ENCODE measurements at regions not wholly inside any gene's neighbourhood (a gene's known extent, or its start where the extent isn't known, plus 50 kb on each side); places are given as distances from the start of the nearest gene placed in this dataset.

DNA sequence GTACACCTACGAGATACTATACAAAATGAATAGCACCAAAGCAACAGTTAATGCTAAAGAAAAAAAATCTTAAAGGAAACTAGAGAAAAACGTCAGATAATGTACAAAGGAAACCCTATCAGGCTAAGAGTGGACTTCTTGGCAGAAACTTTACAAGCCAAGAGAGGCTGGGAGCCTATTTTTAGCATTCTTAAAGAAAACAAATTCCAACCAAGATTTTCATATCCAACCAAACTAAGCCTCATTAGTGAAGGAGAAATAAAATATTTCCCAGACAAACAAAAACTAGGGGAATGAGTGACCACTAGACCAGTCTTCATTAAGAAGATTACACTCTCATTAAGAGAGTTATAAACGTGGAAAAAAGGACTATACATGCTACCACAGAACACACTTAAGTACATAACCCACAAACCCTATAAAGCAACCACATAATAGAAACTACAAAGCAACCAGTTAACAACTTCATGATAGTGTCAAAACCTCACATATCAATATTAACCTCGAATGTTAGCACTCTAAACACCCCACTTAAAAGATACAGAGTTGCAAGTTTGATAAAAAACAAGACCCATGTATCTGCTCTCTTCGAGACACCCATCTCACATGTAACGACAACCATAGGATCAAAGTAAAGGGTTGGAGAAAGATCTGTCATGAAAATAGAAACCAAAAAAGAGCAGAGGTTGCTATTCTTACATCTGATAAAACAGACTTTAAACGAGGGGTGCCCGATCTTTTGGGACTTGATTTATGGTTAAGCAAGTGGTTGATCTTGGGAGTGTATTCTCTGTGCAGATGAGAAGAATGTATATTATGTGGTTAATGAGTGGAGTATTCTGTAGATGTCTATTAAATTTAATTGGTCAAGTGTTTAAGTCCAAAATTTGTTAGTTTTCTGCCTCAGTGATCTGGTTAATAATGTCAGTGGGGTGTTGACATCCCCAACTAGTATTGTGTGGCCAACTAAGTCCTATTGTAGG, 1301.4 kb downstream of the PLA2G4A start:
- no peaks in the 10 kb centered on the region for H3K27me3 ChIP-seq (ENCODE audit: insufficient read depth, low read length)
- H2BK12ac ChIP-seq (ENCODE audit: low read length): no peak overlapping the region
- no peaks in the 10 kb centered on the region for H3K36me3 ChIP-seq (ENCODE audit: control insufficient read depth in 1 of 2, insufficient read depth in 2 of 2, low read length in 2 of 2)
- H3K79me1 ChIP-seq (ENCODE audit: low read length): no peaks in the 10 kb centered on the region
- DNase-seq: no peak
- H3K4me3 ChIP-seq (ENCODE audit: low read depth, low read length): no peak overlapping the region
- H3K27ac ChIP-seq (ENCODE audit: low read depth, low read length): no peak overlapping the region
- H4K12ac ChIP-seq (ENCODE audit: low read depth, low read length): no peak overlapping the region
- no peak overlapping the region for H4K91ac ChIP-seq (ENCODE audit: low read depth, low read length)
- peaks cover 2 to 3% of the 10 kb centered on the region in 2 experiments for H3K4me1 ChIP-seq (ENCODE audit: control insufficient read depth in 1 of 2, insufficient read depth in 2 of 2, low read length in 2 of 2)
- H4K8ac ChIP-seq (ENCODE audit: low read depth, low read length): no peak overlapping the region
- H2BK5ac ChIP-seq (ENCODE audit: low read depth, low read length, poor library complexity): no peak overlapping the region
- no peak overlapping the region for H3K9ac ChIP-seq (ENCODE audit: low read length)
- no peak overlapping the region for H3K18ac ChIP-seq (ENCODE audit: low read length)
- H3K23ac ChIP-seq (ENCODE audit: low read length): no peak overlapping the region
- no peak overlapping the region for H3K4me2 ChIP-seq (ENCODE audit: low read length)
- no CpG with 5 or more reads among the region's 8 CpGs for WGBS (ENCODE audit: extremely low coverage, insufficient coverage, insufficient read length)
- H2BK120ac ChIP-seq (ENCODE audit: insufficient read depth, low read length, poor library complexity): no peak overlapping the region
- H3K9me3 ChIP-seq (ENCODE audit: insufficient read depth, low read depth, low read length): no peaks in the 10 kb centered on the region
- H2AK5ac ChIP-seq (ENCODE audit: low read length): no peak overlapping the region
- H3K4ac ChIP-seq (ENCODE audit: low read depth, low read length): no peak overlapping the region
- no peak overlapping the region for H3K14ac ChIP-seq (ENCODE audit: low read length)
- H3K79me2 ChIP-seq (ENCODE audit: control insufficient read depth, insufficient read depth, low read length, poor library complexity): no peaks in the 10 kb centered on the region
- no peak overlapping the region for H2AFZ ChIP-seq (ENCODE audit: insufficient read depth, low read length, poor library complexity)

DNA sequence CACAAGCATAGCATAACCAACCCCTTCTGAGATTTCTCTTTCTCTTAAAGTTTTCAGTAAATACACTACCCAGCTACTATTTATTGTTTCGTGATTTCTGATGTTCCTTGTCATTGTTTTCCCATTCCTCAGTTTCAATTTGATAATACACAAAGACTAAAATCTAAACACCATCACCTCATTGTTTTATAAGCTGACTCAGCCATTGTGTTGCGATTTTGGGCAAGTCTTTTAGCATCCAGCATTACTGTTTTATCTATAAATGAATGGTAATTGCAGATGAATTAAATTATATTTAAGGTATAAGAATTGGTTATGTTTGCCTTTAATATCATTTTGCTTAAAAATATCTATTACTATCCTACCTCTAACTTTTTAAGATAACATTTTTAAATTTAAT, 1308.5 kb downstream of the PLA2G4A start:
- Histone ChIP-seq H3K36me3 (ENCODE audit: control insufficient read depth in 1 of 2, insufficient read depth in 2 of 2, low read length in 2 of 2) (no peaks in the 10 kb centered on the region), H3K9ac (ENCODE audit: low read length) (no peak overlapping the region), H3K14ac (ENCODE audit: low read length) (no peak overlapping the region), H2BK120ac (ENCODE audit: insufficient read depth, low read length, poor library complexity) (no peak overlapping the region), H2BK12ac (ENCODE audit: low read length) (no peak overlapping the region), H3K27ac (ENCODE audit: low read depth, low read length) (no peak overlapping the region), H3K79me2 (ENCODE audit: control insufficient read depth, insufficient read depth, low read length, poor library complexity) (no peaks in the 10 kb centered on the region), H3K4me3 (ENCODE audit: low read depth, low read length) (no peak overlapping the region), H4K91ac (ENCODE audit: low read depth, low read length) (no peak overlapping the region), H3K9me3 (ENCODE audit: insufficient read depth, low read depth, low read length) (no peaks in the 10 kb centered on the region), H3K4me1 (ENCODE audit: control insufficient read depth in 1 of 2, insufficient read depth in 2 of 2, low read length in 2 of 2) (no peaks in the 10 kb centered on the region), H3K18ac (ENCODE audit: low read length) (no peak overlapping the region), H3K27me3 (ENCODE audit: insufficient read depth, low read length) (no peaks in the 10 kb centered on the region), H3K79me1 (ENCODE audit: low read length) (no peaks in the 10 kb centered on the region), H3K4ac (ENCODE audit: low read depth, low read length) (no peak overlapping the region), H2BK5ac (ENCODE audit: low read depth, low read length, poor library complexity) (no peak overlapping the region), H4K12ac (ENCODE audit: low read depth, low read length) (no peak overlapping the region), H2AK5ac (ENCODE audit: low read length) (no peak overlapping the region), H2AFZ (ENCODE audit: insufficient read depth, low read length, poor library complexity) (no peak overlapping the region), H3K23ac (ENCODE audit: low read length) (no peak overlapping the region), H3K4me2 (ENCODE audit: low read length) (no peak overlapping the region), H4K8ac (ENCODE audit: low read depth, low read length) (no peak overlapping the region)
- no CpG with 5 or more reads among the region's 2 CpGs for WGBS (ENCODE audit: extremely low coverage, insufficient coverage, insufficient read length)
- no peak for DNase-seq

DNA sequence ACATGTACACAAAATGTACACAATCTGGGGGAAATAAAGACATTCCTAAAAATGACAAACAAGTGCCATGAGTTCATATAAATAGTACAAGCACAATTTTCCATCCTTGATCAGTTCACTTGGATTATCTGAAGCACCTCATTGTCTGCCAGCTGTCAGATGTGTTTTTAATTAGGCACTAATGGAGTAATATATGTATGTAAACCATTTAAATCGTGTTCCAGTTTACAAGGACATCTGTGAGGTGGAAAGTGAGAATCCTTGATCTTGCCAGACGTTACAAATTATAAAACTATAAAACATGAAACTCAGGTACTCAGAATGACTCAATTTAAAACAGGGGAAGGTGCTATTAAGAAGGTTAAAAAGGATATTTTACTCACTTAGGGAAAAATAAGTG, 1312.2 kb downstream of the PLA2G4A start:
- DNase-seq: no peak
- H3K4ac ChIP-seq (ENCODE audit: low read depth, low read length): no peak overlapping the region
- no peak overlapping the region for H2BK120ac ChIP-seq (ENCODE audit: insufficient read depth, low read length, poor library complexity)
- H3K23ac ChIP-seq (ENCODE audit: low read length): no peak overlapping the region
- H3K4me3 ChIP-seq (ENCODE audit: low read depth, low read length): no peak overlapping the region
- no peak overlapping the region for H4K91ac ChIP-seq (ENCODE audit: low read depth, low read length)
- H3K36me3 ChIP-seq (ENCODE audit: control insufficient read depth in 1 of 2, insufficient read depth in 2 of 2, low read length in 2 of 2): no peaks in the 10 kb centered on the region
- no peak overlapping the region for H3K4me2 ChIP-seq (ENCODE audit: low read length)
- no peak overlapping the region for H2BK5ac ChIP-seq (ENCODE audit: low read depth, low read length, poor library complexity)
- no peaks in the 10 kb centered on the region for H3K4me1 ChIP-seq (ENCODE audit: control insufficient read depth in 1 of 2, insufficient read depth in 2 of 2, low read length in 2 of 2)
- H3K79me2 ChIP-seq (ENCODE audit: control insufficient read depth, insufficient read depth, low read length, poor library complexity): no peaks in the 10 kb centered on the region
- no peaks in the 10 kb centered on the region for H3K79me1 ChIP-seq (ENCODE audit: low read length)
- no peak overlapping the region for H3K14ac ChIP-seq (ENCODE audit: low read length)
- H3K9me3 ChIP-seq (ENCODE audit: insufficient read depth, low read depth, low read length): no peaks in the 10 kb centered on the region
- no peak overlapping the region for H2AFZ ChIP-seq (ENCODE audit: insufficient read depth, low read length, poor library complexity)
- WGBS (ENCODE audit: extremely low coverage, insufficient coverage, insufficient read length): no CpG with 5 or more reads among the region's 2 CpGs
- H4K8ac ChIP-seq (ENCODE audit: low read depth, low read length): no peak overlapping the region
- H3K27ac ChIP-seq (ENCODE audit: low read depth, low read length): no peak overlapping the region
- no peak overlapping the region for H3K18ac ChIP-seq (ENCODE audit: low read length)
- H3K27me3 ChIP-seq (ENCODE audit: insufficient read depth, low read length): no peaks in the 10 kb centered on the region
- no peak overlapping the region for H3K9ac ChIP-seq (ENCODE audit: low read length)
- H4K12ac ChIP-seq (ENCODE audit: low read depth, low read length): no peak overlapping the region
- no peak overlapping the region for H2AK5ac ChIP-seq (ENCODE audit: low read length)
- H2BK12ac ChIP-seq (ENCODE audit: low read length): no peak overlapping the region

DNA sequence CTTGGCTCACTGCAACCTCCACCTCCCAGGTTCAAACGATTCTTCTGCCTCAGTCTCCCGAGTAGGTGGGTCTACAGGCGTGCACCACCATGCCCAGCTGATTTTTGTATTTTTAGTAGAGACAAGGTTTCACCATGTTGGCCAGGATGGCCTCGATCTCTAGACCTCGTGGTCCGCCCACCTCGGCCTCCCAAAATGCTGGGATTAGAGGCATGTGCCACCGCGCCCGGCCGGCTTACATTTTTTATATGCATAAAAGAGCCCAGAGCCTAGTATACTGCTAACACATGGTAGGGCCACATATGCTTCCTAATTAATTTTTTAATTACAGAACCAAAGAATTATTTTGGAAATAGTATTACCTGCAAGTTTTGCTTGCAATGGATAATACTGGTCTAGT, 1325.4 kb downstream of the PLA2G4A start:
- Histone ChIP-seq H3K4me2 (ENCODE audit: low read length) (no peak overlapping the region), H3K27ac (ENCODE audit: low read depth, low read length) (no peak overlapping the region), H2AK5ac (ENCODE audit: low read length) (no peak overlapping the region), H4K8ac (ENCODE audit: low read depth, low read length) (no peak overlapping the region), H4K12ac (ENCODE audit: low read depth, low read length) (no peak overlapping the region), H3K4me1 (ENCODE audit: control insufficient read depth in 1 of 2, insufficient read depth in 2 of 2, low read length in 2 of 2) (no peaks in the 10 kb centered on the region), H3K18ac (ENCODE audit: low read length) (no peak overlapping the region), H2BK5ac (ENCODE audit: low read depth, low read length, poor library complexity) (no peak overlapping the region), H3K27me3 (ENCODE audit: insufficient read depth, low read length) (no peaks in the 10 kb centered on the region), H3K36me3 (ENCODE audit: control insufficient read depth in 1 of 2, insufficient read depth in 2 of 2, low read length in 2 of 2) (no peaks in the 10 kb centered on the region), H3K4me3 (ENCODE audit: low read depth, low read length) (no peak overlapping the region), H3K4ac (ENCODE audit: low read depth, low read length) (no peak overlapping the region), H3K79me1 (ENCODE audit: low read length) (no peaks in the 10 kb centered on the region), H3K79me2 (ENCODE audit: control insufficient read depth, insufficient read depth, low read length, poor library complexity) (no peaks in the 10 kb centered on the region), H3K14ac (ENCODE audit: low read length) (no peak overlapping the region), H2BK12ac (ENCODE audit: low read length) (no peak overlapping the region), H3K9ac (ENCODE audit: low read length) (no peak overlapping the region), H3K23ac (ENCODE audit: low read length) (no peak overlapping the region), H4K91ac (ENCODE audit: low read depth, low read length) (no peak overlapping the region), H3K9me3 (ENCODE audit: insufficient read depth, low read depth, low read length) (no peaks in the 10 kb centered on the region), H2AFZ (ENCODE audit: insufficient read depth, low read length, poor library complexity) (no peak overlapping the region), H2BK120ac (ENCODE audit: insufficient read depth, low read length, poor library complexity) (no peak overlapping the region)
- no peak for DNase-seq
- WGBS (ENCODE audit: extremely low coverage, insufficient coverage, insufficient read length): no CpG with 5 or more reads among the region's 11 CpGs

Measured in trophoblast cell (in vitro differentiated cells and primary cell).